SK-N-SH (cell line): ENCODE measurements at regions not wholly inside any gene's neighbourhood (a gene's known extent, or its start where the extent isn't known, plus 50 kb on each side); places are given as distances from the start of the nearest gene placed in this dataset.

ENCODE experiments used
- CHD2 ChIP-seq: fragments of 150-350 bp; IDR thresholded peaks from 2 replicates; pipeline ENCODE4 v1.6.1; 2018; ENCODE audit warnings: low read length; ENCODE audit not compliant: partially characterized antibody
- CTCF ChIP-seq: fragments of 200-600 bp; sonication (generic); IDR thresholded peaks from 2 replicates; pipeline ENCODE4 v1.6.1; 2017; ENCODE audit warnings: antibody characterized with exemption, mild to moderate bottlenecking, moderate library complexity
- EP300 ChIP-seq, 2 experiments: IDR thresholded peaks; 2 replicates each; pipeline versions ENCODE4 v1.4.0 to v1.6.1; 2012; ENCODE audit warnings: borderline replicate concordance in 1 of 2, low read depth in 1 of 2, low read length in 1 of 2
- EZH2phosphoT487 ChIP-seq: fragments of 200-600 bp; sonication (generic); IDR thresholded peaks from 2 replicates; pipeline ENCODE4 v1.6.1; 2017; ENCODE audit warnings: low read depth, mixed run types, mild to moderate bottlenecking, antibody characterized with exemption, moderate library complexity, borderline replicate concordance
- FOSL2 ChIP-seq: IDR thresholded peaks from 2 replicates; pipeline ENCODE4 v1.4.0; 2012; ENCODE audit warnings: low read depth, mild to moderate bottlenecking, moderate library complexity, borderline replicate concordance
- JUND ChIP-seq: IDR thresholded peaks from 2 replicates; pipeline ENCODE4 v1.4.0; 2012
- MXI1 ChIP-seq: IDR thresholded peaks from 2 replicates; pipeline ENCODE4 v1.6.1; 2012; ENCODE audit warnings: mild to moderate bottlenecking, low read depth, low read length, improper control_type of control experiment
- POLR2AphosphoS5 ChIP-seq: IDR thresholded peaks from 2 replicates; pipeline ENCODE4 v1.6.1; 2012; ENCODE audit warnings: low read depth, low read length
- SIN3A ChIP-seq: IDR thresholded peaks from 2 replicates; pipeline ENCODE4 v1.6.1; 2012; ENCODE audit warnings: low read depth, mild to moderate bottlenecking, low read length, moderate library complexity, borderline replicate concordance
- TCF12 ChIP-seq: IDR thresholded peaks from 2 replicates; pipeline ENCODE4 v1.4.0; 2012
- TF ChIP-seq, protein P1 (sequence below): IDR thresholded peaks from 2 replicates; pipeline ENCODE4 v1.6.1; 2012; ENCODE audit warnings: mild to moderate bottlenecking, low read depth, low read length, moderate library complexity

- TF ChIP-seq MXI1 (no peak), CTCF (no peak), POLR2AphosphoS5 (no peak), SIN3A (no peak), EP300 (IDR thresholded peaks at IDR 0.05; ENCODE audit: borderline replicate concordance in 1 of 2, low read depth in 1 of 2, low read length in 1 of 2) (no peak), JUND (no peak), FOSL2 (no peak), EZH2phosphoT487 (no peak), TCF12 (no peak), CHD2 (no peak)
- TF ChIP-seq, protein P1, sequence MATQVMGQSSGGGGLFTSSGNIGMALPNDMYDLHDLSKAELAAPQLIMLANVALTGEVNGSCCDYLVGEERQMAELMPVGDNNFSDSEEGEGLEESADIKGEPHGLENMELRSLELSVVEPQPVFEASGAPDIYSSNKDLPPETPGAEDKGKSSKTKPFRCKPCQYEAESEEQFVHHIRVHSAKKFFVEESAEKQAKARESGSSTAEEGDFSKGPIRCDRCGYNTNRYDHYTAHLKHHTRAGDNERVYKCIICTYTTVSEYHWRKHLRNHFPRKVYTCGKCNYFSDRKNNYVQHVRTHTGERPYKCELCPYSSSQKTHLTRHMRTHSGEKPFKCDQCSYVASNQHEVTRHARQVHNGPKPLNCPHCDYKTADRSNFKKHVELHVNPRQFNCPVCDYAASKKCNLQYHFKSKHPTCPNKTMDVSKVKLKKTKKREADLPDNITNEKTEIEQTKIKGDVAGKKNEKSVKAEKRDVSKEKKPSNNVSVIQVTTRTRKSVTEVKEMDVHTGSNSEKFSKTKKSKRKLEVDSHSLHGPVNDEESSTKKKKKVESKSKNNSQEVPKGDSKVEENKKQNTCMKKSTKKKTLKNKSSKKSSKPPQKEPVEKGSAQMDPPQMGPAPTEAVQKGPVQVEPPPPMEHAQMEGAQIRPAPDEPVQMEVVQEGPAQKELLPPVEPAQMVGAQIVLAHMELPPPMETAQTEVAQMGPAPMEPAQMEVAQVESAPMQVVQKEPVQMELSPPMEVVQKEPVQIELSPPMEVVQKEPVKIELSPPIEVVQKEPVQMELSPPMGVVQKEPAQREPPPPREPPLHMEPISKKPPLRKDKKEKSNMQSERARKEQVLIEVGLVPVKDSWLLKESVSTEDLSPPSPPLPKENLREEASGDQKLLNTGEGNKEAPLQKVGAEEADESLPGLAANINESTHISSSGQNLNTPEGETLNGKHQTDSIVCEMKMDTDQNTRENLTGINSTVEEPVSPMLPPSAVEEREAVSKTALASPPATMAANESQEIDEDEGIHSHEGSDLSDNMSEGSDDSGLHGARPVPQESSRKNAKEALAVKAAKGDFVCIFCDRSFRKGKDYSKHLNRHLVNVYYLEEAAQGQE: no peak
Measured at GRCh38 chr2:4135765-4136164, 432.4 kb downstream of the DCDC2C start.
